Peyer's patch (tissue), 4 donors: ENCODE measurements at regions not wholly inside any gene's neighbourhood (a gene's known extent, or its start where the extent isn't known, plus 50 kb on each side); places are given as distances from the start of the nearest gene placed in this dataset.
"Not testable (repeated sequence)": the region's sequence is repeated elsewhere in the genome, so short reads cannot be mapped to it uniquely, and the experiment has no call there.

Experiments
- POLR2A ChIP-seq, 2 donors: fragments of 450-650 bp; IDR thresholded peaks; one replicate each; pipeline ENCODE4 v1.5.1; 2017; ENCODE audit warnings: antibody characterized with exemption in 2 of 2, mild to moderate bottlenecking in 2 of 2, moderate library complexity in 2 of 2
- TF ChIP-seq, protein P1 (sequence below), 6 experiments: fragments of 450-650 bp in 4 of 6; fragments of 200-600 bp in 2 of 6; sonication (generic) in 1 of 6; IDR thresholded peaks; one replicate each; pipeline ENCODE4 v1.5.1; 2017 to 2019; ENCODE audit warnings: antibody characterized with exemption in 6 of 6, mild to moderate bottlenecking in 3 of 6, moderate library complexity in 1 of 6

DNA sequence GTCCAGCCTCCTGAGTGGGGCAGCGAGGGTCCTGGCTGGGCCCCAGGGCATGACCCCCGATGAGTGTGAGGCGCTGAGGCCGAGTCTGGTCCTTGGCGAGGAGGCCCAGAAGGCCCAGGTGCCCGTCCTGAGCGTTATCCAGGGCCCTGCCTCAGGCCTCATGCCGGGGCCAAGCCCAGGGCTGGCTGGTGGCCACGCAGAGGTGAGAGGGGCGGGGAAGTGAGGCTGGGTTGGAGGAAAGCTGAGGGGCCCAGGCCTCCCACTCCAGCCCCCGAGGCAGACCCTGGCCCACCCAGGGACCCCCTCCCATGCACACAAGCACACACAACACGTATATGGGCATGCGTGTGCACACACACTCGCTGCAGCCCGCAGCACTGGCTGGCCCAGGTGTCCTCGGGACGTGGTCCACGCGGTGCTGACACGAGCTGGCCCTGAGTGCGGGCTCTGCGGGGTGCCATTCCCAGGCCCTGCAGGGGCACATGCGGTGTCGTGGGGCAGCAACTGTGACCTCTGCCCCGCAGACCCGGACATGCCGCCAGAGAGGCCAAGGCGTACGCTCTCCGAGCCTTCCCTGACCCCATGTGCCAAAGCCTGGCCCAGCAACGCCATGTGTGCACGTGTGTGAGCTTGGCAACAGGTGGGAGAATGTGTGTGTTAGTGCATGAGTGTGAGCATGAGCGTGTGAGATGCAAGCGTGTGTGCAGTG, 160.2 kb downstream of the TMEM121 start:
- TF ChIP-seq, protein P1, sequence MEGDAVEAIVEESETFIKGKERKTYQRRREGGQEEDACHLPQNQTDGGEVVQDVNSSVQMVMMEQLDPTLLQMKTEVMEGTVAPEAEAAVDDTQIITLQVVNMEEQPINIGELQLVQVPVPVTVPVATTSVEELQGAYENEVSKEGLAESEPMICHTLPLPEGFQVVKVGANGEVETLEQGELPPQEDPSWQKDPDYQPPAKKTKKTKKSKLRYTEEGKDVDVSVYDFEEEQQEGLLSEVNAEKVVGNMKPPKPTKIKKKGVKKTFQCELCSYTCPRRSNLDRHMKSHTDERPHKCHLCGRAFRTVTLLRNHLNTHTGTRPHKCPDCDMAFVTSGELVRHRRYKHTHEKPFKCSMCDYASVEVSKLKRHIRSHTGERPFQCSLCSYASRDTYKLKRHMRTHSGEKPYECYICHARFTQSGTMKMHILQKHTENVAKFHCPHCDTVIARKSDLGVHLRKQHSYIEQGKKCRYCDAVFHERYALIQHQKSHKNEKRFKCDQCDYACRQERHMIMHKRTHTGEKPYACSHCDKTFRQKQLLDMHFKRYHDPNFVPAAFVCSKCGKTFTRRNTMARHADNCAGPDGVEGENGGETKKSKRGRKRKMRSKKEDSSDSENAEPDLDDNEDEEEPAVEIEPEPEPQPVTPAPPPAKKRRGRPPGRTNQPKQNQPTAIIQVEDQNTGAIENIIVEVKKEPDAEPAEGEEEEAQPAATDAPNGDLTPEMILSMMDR (IDR thresholded peaks at IDR 0.05) = not testable (repeated sequence)
- TF ChIP-seq POLR2A (IDR thresholded peaks at IDR 0.05) = not testable (repeated sequence)
